H1 (cell line): ENCODE measurements at regions not wholly inside any gene's neighbourhood (a gene's known extent, or its start where the extent isn't known, plus 50 kb on each side); places are given as distances from the start of the nearest gene placed in this dataset.

Experiments
- ATF3 ChIP-seq: IDR thresholded peaks from 2 replicates; pipeline ENCODE4 v1.6.1; 2011; ENCODE audit warnings: low read depth, mild to moderate bottlenecking, low read length; ENCODE audit not compliant: insufficient read depth
- BRCA1 ChIP-seq: IDR thresholded peaks from 2 replicates; pipeline ENCODE4 v1.6.1; 2012; ENCODE audit warnings: low read depth, low read length, improper control_type of control experiment
- CHD7 ChIP-seq: fragments of 300-600 bp; sonication (generic); IDR thresholded peaks from 2 replicates; pipeline ENCODE4 v1.7.1; 2012; ENCODE audit warnings: low read length, moderate library complexity, mild to moderate bottlenecking, inconsistent platforms; ENCODE audit not compliant: insufficient replicate concordance
- KDM4A ChIP-seq: IDR thresholded peaks from one replicate; pipeline ENCODE4 v1.7.1; 2012; ENCODE audit warnings: low read depth, mild to moderate bottlenecking, moderate library complexity, low read length, inconsistent platforms; ENCODE audit not compliant: severe bottlenecking
- MAFK ChIP-seq: IDR thresholded peaks from 2 replicates; pipeline ENCODE4 v1.6.1; 2012; ENCODE audit warnings: low read depth, mild to moderate bottlenecking, improper control_type of control experiment, low read length
- POLR2AphosphoS5 ChIP-seq: IDR thresholded peaks from 2 replicates; pipeline ENCODE4 v1.6.1; 2011; ENCODE audit warnings: low read depth, low read length
- RFX5 ChIP-seq: IDR thresholded peaks from 2 replicates; pipeline ENCODE4 v1.6.1; 2011; ENCODE audit warnings: low read depth, low read length, improper control_type of control experiment, borderline replicate concordance
- SIRT6 ChIP-seq: IDR thresholded peaks from one replicate; pipeline ENCODE4 v1.7.1; 2012; ENCODE audit warnings: low read length, inconsistent platforms
- SIX5 ChIP-seq: IDR thresholded peaks from 2 replicates; pipeline ENCODE4 v1.6.1; 2011; ENCODE audit warnings: mild to moderate bottlenecking, low read depth, low read length
- SP2 ChIP-seq: IDR thresholded peaks from 2 replicates; pipeline ENCODE4 v1.6.1; 2012; ENCODE audit warnings: mild to moderate bottlenecking, low read length, inconsistent platforms
- YY1 ChIP-seq: IDR thresholded peaks from 2 replicates; pipeline ENCODE4 v1.6.1; 2011; ENCODE audit warnings: low read depth, mild to moderate bottlenecking, low read length
- TF ChIP-seq, protein P1 (sequence below): IDR thresholded peaks from 2 replicates; pipeline ENCODE4 v1.6.1; 2011; ENCODE audit warnings: low read length, improper control_type of control experiment

GRCh38 chr18:74006143-74006542, 141.5 kb downstream of the FBXO15 start (continued):
- TF ChIP-seq CHD7: no peak
- no peak for TF ChIP-seq SIX5
- TF ChIP-seq POLR2AphosphoS5: no peak
- TF ChIP-seq MAFK: no peak
- no peak for TF ChIP-seq SP2
- no peak for TF ChIP-seq YY1
- TF ChIP-seq KDM4A: no peak
- no peak for TF ChIP-seq RFX5
- no peak for TF ChIP-seq SIRT6
- TF ChIP-seq, protein P1, sequence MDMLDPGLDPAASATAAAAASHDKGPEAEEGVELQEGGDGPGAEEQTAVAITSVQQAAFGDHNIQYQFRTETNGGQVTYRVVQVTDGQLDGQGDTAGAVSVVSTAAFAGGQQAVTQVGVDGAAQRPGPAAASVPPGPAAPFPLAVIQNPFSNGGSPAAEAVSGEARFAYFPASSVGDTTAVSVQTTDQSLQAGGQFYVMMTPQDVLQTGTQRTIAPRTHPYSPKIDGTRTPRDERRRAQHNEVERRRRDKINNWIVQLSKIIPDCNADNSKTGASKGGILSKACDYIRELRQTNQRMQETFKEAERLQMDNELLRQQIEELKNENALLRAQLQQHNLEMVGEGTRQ: no peak
- no peak for TF ChIP-seq BRCA1
- TF ChIP-seq ATF3: no peak
